ENCODE measurements at regions not wholly inside any gene's neighbourhood (a gene's known extent, or its start where the extent isn't known, plus 50 kb on each side); places are given as distances from the start of the nearest gene placed in this dataset.

- H3K27ac ChIP-seq (ENCODE audit: low read depth, low read length) = no peak overlapping the region
- H3K27me3 ChIP-seq (ENCODE audit: control insufficient read depth, insufficient read depth, low read length, poor library complexity, severe bottlenecking) = peaks cover 27% of the 10 kb centered on the region
- TF ChIP-seq, protein P1, sequence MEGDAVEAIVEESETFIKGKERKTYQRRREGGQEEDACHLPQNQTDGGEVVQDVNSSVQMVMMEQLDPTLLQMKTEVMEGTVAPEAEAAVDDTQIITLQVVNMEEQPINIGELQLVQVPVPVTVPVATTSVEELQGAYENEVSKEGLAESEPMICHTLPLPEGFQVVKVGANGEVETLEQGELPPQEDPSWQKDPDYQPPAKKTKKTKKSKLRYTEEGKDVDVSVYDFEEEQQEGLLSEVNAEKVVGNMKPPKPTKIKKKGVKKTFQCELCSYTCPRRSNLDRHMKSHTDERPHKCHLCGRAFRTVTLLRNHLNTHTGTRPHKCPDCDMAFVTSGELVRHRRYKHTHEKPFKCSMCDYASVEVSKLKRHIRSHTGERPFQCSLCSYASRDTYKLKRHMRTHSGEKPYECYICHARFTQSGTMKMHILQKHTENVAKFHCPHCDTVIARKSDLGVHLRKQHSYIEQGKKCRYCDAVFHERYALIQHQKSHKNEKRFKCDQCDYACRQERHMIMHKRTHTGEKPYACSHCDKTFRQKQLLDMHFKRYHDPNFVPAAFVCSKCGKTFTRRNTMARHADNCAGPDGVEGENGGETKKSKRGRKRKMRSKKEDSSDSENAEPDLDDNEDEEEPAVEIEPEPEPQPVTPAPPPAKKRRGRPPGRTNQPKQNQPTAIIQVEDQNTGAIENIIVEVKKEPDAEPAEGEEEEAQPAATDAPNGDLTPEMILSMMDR (conservative IDR thresholded peaks at IDR 0.05) = no peak
- DNase-seq = no peak
- peaks cover 2% of the 10 kb centered on the region for H3K9me3 Mint-ChIP-seq
- H3K36me3 Mint-ChIP-seq (ENCODE audit: low read depth) = no peaks in the 10 kb centered on the region
- H3K9me3 ChIP-seq (ENCODE audit: control insufficient read depth, low read length) = no peaks in the 10 kb centered on the region
- WGBS, 2 experiments (ENCODE audit: insufficient coverage in 1 of 2, insufficient read length in 1 of 2) = 87 to 96% methylated on average over 4 of the region's 4 CpGs
- H3K4me3 ChIP-seq (ENCODE audit: low read length) = no peak overlapping the region
- H3K36me3 ChIP-seq (ENCODE audit: control insufficient read depth, insufficient read depth, low read length) = no peaks in the 10 kb centered on the region
- no peak overlapping the region for H3K4me3 Mint-ChIP-seq
- H3K9ac ChIP-seq (ENCODE audit: extremely low read depth, low read length, poor library complexity, severe bottlenecking) = no peak overlapping the region
- H3K27me3 Mint-ChIP-seq (ENCODE audit: insufficient read depth) = peaks cover 41% of the 10 kb centered on the region
- H3K27ac Mint-ChIP-seq = no peak overlapping the region
- H3K4me1 Mint-ChIP-seq = no peaks in the 10 kb centered on the region
- no peaks in the 10 kb centered on the region for H3K4me1 ChIP-seq (ENCODE audit: control insufficient read depth, insufficient read depth, low read length)
These were observed 243.3 kb upstream of the NCKAP5 start for GRCh38 chr2:133811409-133812125.

- Histone ChIP-seq H3K4me3 (ENCODE audit: low read length) (no peak overlapping the region), H3K36me3 (ENCODE audit: control insufficient read depth, insufficient read depth, low read length) (no peaks in the 10 kb centered on the region), H3K9ac (ENCODE audit: extremely low read depth, low read length, poor library complexity, severe bottlenecking) (no peak overlapping the region), H3K4me1 (ENCODE audit: control insufficient read depth, insufficient read depth, low read length) (no peaks in the 10 kb centered on the region), H3K9me3 (ENCODE audit: control insufficient read depth, low read length) (no peaks in the 10 kb centered on the region), H3K27me3 (ENCODE audit: control insufficient read depth, insufficient read depth, low read length, poor library complexity, severe bottlenecking) (peaks cover 27% of the 10 kb centered on the region), H3K27ac (ENCODE audit: low read depth, low read length) (no peak overlapping the region)
- Mint-ChIP-seq H3K9me3 (peaks cover 2% of the 10 kb centered on the region), H3K27ac (no peak overlapping the region), H3K36me3 (ENCODE audit: low read depth) (no peaks in the 10 kb centered on the region), H3K4me3 (no peak overlapping the region), H3K27me3 (ENCODE audit: insufficient read depth) (peaks cover 40% of the 10 kb centered on the region), H3K4me1 (no peaks in the 10 kb centered on the region)
- TF ChIP-seq, protein P1 (conservative IDR thresholded peaks at IDR 0.05) = no peak
- 92 to 100% methylated on average over 4 of the region's 4 CpGs for WGBS, 2 experiments (ENCODE audit: insufficient coverage in 1 of 2, insufficient read length in 1 of 2)
- DNase-seq = no peak
These were observed 244.8 kb upstream of the NCKAP5 start for GRCh38 chr2:133812826-133813617.

- no peak overlapping the region for H3K27ac ChIP-seq (ENCODE audit: low read depth, low read length)
- no peaks in the 10 kb centered on the region for H3K9me3 Mint-ChIP-seq
- H3K27me3 ChIP-seq (ENCODE audit: control insufficient read depth, insufficient read depth, low read length, poor library complexity, severe bottlenecking) = peaks cover 27% of the 10 kb centered on the region
- no peaks in the 10 kb centered on the region for H3K36me3 Mint-ChIP-seq (ENCODE audit: low read depth)
- no peak overlapping the region for H3K4me3 Mint-ChIP-seq
- DNase-seq = no peak
- H3K9me3 ChIP-seq (ENCODE audit: control insufficient read depth, low read length) = no peaks in the 10 kb centered on the region
- no peak overlapping the region for H3K27ac Mint-ChIP-seq
- no peaks in the 10 kb centered on the region for H3K4me1 ChIP-seq (ENCODE audit: control insufficient read depth, insufficient read depth, low read length)
- H3K9ac ChIP-seq (ENCODE audit: extremely low read depth, low read length, poor library complexity, severe bottlenecking) = no peak overlapping the region
- H3K36me3 ChIP-seq (ENCODE audit: control insufficient read depth, insufficient read depth, low read length) = no peaks in the 10 kb centered on the region
- TF ChIP-seq, protein P1 (conservative IDR thresholded peaks at IDR 0.05) = no peak
- no peak overlapping the region for H3K4me3 ChIP-seq (ENCODE audit: low read length)
- 77 to 78% methylated on average over 1 to 4 of the region's 4 CpGs for WGBS, 2 experiments (ENCODE audit: insufficient coverage in 1 of 2, insufficient read length in 1 of 2)
- peaks cover 33% of the 10 kb centered on the region for H3K27me3 Mint-ChIP-seq (ENCODE audit: insufficient read depth)
- no peaks in the 10 kb centered on the region for H3K4me1 Mint-ChIP-seq
These were observed 246.6 kb upstream of the NCKAP5 start for GRCh38 chr2:133814890-133815289.
